GM19240 (cell line): ENCODE measurements at regions not wholly inside any gene's neighbourhood (a gene's known extent, or its start where the extent isn't known, plus 50 kb on each side); places are given as distances from the start of the nearest gene placed in this dataset.
A peak's percentile ranks its signal among the peaks of the same experiment; 100 is the strongest.
"Not testable (repeated sequence)": the region's sequence is repeated elsewhere in the genome, so short reads cannot be mapped to it uniquely, and the experiment has no call there.

Source experiments
- DNase-seq: peaks from one replicate; pipeline ENCODE4 v3.0.0; 2011; ENCODE audit warnings: low spot score; ENCODE audit not compliant: insufficient read length

DNA sequence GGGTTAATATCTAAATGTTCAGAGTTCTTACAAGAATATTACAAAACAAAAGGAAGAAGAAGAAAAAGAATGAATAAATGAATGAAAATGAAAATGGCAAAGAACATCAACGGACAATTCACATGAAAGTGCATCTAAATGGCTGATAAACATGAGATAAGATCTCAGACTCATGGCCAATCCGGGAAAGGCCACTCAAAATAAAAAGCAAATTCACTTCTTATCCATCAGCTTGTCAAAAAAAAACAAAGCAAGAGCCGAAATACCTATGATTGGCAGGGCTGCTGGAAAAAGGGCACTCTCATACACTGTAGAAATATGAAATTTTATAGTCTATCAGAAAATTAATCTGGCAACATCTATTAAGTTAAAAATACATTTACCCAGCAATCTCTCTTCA, 103.6 kb upstream of the EDEM3 start:
- DNase-seq: no peak

DNA sequence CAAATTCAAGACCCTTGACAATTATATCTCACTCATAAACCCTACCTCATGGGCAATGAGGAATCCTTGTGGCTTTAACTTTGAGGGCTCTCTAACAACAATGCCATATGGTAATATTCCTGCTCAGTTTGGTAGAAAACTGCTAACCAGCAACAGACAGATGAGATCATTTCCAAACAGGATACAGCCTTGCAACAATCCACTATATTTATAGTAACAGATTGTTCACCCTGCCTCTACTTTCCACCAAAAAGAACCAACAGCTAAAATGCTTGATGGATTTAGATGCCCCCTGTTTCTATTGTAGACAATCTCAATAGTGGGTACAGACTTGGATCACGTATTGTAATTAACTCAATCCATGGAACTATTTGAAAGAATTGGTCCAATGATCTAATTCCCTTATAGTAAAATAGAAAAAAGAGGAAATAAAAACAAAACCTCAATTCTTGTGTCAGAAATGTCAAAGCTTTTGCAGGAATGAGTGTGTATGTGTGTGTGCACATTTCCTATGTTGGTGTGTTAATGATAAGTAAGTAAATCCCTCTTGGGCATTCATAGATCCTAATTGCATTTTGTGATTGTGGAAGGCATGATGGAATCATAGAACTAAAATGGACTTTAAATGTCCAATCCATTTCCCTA, 100.0 kb upstream of the EDEM3 start:
- DNase-seq: no peak

DNA sequence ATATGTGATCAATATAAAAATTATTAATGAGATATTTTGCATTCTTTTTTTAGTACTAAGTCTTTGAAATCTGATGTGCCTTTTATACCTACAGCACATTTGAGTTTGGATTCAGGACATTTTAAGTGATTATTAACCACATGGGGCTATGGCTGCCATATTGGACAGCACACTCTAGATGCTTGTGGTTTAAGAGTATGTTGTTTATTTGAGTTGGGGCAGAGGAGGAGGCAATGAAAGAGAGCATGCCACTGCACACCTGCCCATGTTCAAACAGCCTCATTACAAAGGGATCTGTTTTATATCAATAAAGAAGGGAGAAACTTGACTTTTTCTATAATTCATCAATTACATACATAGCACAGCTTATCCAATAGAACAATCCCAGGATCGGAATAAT, 99.4 kb upstream of the EDEM3 start:
- no peak for DNase-seq

DNA sequence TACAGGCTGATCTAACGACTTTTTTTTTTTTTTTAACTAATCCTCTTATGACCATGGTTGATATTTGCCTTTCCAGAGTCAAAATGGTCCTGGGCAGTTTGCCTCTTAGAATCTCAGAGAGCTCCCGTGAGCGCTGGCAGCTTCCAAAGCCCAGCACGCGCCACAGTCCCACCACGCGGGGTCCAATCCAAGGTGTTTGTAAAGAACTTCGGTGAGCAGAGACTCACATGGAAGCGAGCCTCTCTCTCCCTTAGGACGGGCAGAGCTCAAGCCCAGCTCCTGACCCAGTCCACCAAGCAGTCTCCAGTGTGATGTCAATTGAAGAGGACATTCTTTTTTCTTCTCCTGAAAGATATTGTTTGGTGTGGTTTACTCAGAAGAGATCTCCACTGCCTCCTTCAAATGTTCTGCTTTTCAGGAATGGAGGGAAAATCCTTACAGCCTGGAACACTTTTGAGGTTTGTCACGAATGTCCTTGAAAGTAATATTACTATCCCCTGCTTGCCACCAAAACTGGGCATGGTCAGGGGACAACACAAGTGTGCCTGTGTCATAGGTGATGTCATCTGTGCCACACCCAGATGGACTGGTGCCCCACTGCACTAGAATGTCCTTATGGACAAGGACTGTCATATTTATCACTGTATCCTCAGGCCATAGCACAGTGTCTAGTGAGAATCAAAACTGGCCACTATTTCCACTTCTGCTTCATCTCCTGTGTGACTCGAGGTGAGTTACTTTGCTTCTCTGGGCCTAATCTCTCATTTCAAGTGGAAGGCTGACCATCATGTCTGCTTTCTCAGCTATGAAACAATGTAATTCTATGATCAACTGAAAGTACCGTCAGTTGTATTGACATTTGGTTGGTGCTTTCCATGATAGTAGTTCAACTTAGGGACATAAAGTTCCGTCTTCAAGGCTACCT, 97.4 kb upstream of the EDEM3 start:
- no peak for DNase-seq

DNA sequence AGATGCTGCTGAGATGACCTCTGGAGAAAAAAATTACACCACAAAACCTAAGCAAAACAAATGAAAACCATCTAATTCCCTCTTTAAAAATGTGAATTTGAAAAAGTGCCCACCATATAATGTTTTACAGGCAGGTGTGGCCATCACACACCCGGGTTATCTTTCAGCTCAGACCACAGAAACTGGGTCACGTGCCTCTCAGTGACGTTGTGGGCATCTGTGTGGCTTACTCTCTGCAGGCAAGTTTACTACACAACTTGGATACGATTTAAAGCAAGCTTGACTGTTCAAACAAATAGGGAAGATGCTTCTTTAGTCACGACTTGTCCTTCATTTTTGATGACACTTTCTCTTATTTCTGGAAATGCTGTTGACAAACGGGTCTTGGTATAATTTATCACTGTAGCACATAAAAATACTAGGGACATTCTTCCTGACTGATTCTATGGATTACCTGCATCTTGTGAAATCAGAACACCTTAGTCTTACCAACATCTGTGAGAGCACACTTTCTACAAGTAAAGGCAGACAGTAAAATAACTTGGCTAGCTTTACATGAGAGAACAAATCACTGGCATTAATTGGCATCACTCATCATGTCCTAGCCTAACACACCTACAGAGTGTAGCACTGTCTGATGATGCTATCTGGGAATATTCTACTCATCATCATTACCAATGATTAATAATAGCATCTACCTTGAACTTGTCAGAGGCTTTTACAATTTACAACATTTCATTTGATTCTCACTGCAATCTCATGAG, 89.3 kb upstream of the EDEM3 start:
- peak; percentile 22 for DNase-seq

DNA sequence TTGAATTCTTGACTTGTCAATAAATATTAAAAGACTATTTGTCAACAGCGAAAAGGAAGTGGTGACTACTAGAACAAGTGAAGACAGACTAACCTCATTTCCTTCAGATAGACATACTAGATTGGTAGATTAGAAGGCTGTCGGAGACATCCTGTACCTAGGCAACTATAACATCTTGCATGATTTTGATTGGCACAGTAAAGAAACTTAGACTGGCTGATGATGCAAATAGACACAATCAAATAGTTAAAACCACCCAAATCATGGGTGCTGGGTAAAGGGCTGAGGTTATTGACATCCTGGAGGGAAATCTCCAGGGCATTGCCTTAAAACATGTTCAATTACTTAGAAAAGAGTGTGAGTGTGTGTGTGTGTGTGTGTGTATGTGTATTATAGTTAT, 85.9 kb upstream of the EDEM3 start:
- DNase-seq: no peak

DNA sequence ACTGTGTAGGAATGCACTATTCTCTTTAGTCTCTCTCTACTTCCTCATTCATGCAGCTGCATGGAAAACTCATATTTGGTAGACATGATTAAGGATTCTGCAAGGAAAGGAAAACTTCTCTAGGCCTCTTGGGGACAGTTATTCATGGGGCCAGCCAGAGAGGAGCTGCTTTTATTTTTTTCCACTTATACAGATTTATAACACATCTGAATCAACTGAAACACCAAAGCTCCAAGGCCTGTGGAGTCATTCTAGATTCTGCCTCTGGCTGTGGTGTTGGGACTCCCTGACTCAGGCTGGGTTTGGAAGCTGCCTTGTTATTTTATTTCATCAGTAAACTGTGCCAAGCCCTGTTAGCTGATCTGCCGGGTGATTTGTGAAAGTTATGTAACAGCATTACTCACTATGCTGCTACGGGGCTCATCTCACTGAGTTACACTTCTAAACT, 83.9 kb upstream of the EDEM3 start:
- DNase-seq: no peak

DNA sequence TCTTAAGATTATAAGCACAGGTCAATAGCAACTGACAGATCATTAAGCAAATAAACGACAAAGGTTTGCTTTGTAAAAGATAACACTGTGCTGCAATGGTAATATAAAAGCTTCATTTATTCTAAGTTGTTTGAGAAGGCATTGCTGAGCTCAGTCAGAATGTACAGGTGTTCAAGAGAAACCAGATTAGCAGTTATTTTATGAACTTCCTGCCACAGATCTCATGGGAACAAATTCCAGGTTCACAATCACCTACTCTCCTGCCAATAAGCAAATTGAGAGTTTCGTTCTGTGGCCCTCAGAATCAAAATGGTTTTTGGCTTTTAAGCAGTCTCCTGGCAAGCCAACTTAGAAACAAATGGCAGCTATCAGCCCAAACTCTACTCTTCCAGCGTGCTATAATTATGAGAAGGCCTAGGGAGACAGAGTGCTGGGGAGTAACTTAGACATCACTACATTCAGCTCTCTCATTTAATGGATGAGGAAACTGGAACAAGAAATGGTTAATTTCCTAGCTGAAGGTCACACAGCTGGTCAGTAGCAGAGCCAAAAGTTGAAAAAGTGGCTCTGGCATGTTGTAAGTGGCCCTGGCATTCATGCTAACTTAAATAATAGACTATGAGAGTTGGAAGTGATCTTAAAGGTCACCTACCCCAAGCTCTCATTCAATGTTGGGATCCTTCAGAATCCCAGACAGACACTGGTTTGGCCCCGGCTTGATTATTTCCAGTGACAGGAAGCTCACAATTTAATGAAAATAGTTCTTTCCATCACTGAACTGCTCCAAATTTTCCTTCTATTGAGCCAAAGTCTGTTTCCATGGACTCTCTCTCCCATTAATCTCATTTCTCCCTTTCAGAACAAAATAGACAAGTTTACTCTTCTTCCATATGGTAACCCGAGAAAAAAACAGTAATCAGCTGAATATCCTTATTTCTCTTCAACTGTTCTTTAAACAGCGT, 82.6 kb upstream of the EDEM3 start:
- DNase-seq: no peak

DNA sequence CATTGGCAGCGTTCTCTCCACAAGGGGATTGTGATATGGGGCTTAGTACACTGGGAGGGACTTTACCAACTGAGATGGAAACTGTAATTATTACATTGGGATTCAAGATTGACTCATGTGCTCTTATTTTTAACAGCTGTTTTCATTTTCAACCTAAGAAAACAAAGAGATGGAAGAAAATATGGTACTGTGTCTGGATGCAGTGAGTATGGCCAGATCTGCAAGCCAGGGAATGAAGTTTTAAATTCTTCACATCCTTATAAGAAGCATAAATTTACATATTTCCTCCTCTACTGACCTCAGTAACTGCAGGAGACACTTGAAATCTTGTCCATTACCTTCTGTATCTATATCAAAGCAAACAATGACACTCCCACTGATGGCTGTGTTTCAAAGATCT, 81.5 kb upstream of the EDEM3 start:
- no peak for DNase-seq

DNA sequence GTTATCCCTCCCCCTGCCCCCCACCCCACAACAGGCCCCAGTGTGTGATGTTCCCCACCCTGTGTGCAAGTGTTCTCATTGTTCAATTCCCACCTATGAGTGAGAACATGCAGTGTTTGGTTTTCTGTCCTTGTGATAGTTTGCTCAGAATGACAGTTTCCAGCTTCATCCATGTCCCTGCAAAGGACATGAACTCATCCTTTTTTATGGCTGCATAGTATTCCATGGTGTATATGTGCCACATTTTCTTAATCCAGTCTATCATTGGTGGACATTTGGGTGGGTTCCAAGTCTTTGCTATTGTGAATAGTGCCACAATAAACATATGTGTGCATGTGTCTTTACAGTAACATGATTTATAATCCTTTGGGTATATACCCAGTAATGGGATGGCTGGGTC, 79.3 kb upstream of the EDEM3 start:
- not testable (repeated sequence) for DNase-seq

DNA sequence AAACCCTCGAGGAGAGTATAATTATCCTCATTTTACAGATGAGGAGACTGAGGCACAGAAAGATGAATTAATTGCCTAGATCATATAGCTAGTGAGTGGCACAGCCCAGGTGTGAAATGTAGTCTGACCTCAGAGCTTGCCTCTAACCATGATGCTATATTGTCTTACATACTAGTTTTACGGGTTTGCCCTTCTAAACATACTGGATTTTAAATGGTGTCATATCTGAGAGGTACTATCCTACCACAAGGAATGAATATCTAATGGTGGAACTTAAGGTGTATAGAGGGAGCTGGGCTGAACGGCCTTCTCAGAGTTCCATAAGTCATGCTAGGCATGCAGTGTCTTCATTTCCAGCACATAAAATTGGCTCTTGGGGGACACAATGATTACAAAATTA, 77.9 kb upstream of the EDEM3 start:
- no peak for DNase-seq

DNA sequence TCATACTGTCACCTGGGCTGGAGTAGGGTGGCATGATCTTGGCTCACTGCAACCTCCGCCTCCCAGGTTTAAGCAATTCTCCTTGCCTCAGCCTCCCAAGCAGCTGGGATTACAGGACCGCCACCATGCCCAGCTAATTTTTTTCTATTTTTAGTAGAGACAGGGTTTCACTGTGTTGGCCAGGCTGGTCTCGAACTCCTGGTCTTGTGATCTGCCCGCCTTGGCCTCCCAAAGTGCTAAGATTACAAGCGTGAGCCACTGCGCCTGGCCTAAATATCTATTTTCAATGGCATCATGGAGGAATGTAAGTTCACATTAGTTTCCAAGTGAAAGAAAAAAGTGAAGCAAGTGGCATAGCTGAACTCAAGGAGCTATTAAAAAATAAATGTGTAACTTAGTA, 74.8 kb upstream of the EDEM3 start:
- DNase-seq: not testable (repeated sequence)

DNA sequence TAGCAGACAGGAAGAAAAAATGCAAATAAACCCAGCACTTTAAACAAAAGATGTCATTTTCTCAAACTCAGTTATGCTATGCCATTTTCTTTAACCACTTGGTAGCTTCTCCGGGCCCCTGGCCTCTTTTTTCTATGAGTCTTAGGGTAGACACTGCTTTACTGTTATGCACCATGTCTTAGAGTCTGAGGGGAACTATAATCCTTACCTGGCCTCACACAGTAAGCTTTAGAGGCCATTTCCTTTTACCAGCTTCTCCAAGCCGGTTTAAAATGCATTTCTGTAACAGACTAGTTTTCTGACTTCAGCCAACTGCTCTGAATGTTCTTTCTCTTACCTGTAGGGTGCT, 73.7 kb upstream of the EDEM3 start:
- DNase-seq: no peak

DNA sequence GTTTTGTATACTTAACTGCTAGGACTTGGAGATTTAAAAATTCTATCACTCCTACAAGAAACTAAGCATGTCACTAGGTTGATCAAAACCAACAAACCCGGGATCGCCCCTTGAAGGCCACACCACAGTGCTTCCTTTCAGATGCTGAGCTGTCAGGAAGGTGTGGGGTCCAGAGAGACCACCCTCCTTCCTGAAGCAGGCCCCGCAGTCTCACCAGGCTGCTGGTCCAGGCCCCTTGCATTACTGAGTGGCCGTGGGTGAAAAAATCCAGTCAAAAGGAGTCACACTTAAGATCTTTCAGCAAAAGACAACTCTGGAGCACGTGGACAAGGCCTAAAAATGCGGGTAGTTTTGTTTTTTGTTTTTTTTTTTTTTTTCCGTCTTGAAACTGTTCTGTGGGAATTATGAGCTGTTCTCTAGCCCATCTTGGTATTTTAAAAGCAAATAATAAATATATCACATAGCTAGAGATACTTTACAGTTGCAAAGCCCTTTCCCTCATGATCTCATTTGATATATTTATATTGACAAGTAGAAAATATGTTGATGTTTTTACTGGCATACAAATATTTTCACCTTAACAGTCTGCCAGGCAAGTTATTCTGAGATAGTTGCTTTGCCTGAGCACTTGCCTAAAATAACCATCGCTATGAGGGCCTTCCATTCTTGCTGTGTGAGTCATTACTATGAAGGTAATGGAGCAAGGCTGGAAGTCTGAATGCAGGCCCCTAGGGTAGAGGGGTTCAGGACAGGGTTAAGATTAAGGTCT, 73.1 kb upstream of the EDEM3 start:
- no peak for DNase-seq

DNA sequence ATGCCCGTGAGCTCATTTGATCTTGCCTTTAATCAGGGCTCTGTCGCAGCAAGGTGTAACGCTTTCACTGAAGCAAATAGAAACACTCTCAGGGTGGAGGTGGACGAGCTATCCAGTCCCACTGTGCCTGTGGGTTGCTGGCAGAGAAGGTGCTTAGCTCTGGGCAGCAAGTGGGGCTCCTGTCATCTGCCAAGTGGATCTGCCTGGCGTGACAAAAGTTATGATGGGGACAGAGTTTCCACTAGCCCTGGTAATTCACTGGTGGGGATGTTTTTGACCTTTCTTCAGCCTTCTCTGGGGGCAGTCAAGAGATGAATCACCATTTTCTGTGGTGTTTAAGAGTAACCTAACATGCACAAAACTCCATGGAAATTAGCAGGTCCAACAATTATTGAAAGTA, 71.3 kb upstream of the EDEM3 start:
- no peak for DNase-seq

DNA sequence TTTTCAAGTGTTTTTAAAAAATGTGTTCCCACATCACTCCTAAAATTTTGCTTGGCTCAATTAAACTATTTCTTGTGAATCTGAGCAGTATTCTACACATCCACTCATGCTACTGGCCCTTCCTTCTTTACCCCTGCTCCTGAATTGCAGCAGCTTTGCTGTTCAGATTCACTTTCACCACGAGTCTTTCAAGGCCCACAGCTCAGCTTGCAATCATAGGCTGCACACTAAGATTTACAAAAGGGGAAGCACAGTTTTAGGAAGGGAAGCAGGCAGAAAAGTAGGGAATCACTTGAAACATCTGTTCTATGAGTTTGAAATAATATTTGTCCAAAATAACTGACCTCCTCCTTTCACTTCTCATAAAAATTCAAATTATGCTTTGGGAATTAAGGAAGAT, 70.9 kb upstream of the EDEM3 start:
- DNase-seq: no peak

DNA sequence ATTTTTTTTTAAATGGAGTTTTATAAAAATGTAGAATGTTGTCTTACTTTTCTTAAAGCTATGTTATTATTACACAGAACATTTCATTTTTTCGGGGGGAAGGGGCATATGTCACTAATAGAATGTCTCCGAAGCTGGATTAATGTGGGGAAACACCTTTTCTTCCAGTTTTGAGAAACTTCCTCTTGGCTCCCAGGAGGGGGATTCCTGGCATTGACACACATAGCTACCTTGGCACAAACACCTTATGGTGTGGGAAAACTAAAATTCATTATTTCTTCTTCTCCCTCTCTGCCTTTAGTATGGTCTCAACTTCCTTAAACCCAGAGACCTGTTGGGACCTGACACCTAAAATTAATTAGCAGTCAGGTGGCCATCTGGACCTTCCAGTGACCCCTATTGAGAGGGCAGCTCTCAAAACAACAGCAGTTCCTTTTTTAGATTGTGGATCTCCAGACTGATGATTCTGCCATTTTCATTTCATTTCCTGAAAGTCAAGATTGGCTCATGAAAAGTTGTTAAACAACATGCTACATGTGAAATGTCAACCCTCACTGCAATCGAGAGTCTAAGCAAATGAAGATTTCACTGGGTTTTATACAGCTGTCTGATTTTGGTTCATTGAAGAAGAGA, 70.1 kb upstream of the EDEM3 start:
- no peak for DNase-seq

DNA sequence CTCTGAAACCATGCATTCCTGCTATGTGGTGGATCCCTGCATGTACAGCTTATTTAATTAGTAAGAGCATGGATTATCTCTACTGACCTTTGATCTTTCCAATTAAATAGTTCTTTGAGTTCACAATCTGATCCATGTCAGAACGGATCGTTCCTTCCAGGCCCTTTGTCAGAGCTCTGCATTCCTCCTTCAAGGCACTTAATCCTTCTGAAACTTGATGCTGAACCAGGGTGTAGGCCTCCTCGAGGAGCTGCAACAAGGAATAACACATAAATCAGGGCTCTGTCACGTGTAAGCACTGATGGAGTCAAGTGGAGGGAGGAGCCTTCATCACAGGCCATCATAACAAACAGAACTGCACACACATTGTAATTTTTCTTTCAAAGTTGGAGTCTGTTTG, 68.4 kb upstream of the EDEM3 start:
- no peak for DNase-seq

DNA sequence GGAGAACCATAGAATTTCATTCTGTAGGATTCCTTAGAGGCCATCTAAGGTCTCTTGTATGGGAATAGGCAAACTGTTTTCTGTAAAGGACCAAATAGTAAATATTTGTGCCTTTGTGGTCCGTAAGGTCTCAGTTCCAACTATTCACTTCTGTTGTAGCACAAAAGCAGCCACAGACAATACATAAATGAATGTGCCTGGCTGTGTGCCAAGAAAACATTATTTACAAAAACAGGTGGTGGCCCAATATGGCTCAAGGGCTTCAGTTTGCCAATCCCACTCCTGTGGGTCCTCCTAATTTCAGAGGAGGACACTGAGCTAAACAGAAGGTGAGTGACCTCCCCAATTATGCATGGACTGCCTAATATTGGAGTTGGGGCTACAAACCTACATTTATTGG, 67.6 kb upstream of the EDEM3 start:
- no peak for DNase-seq

DNA sequence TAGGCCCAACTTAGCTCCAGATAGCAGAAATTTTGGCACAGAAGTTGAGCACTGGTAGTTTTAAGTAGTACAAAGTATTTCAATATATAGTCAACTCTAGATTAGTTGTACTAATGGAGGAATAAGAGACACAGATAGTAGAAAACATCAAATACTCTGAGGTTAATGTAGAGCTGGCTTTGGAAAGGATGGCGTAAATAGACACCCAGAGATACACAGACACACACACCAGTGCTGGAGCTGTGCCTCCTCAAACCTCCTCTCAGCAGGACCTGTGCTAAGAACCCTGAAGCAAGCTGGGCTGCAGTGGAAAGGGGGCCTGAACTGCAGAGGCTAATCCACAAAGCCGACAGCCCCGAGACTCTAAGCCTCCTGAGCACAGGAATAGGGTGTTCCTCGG, 67.0 kb upstream of the EDEM3 start:
- DNase-seq: no peak
